Activated CD4-positive, alpha-beta T cell treated with anti-CD3 and anti-CD28 coated beads, Interleukin-10, Interleukin-2, amounts not matched to agents 100 ng/mL and 50 ng/mL, durations not matched to agents 16 hours and 8 hours (primary cell): ENCODE measurements at regions not wholly inside any gene's neighbourhood (a gene's known extent, or its start where the extent isn't known, plus 50 kb on each side); places are given as distances from the start of the nearest gene placed in this dataset.
A peak's percentile ranks its signal among the peaks of the same experiment; 100 is the strongest.
"Not testable (repeated sequence)": the region's sequence is repeated elsewhere in the genome, so short reads cannot be mapped to it uniquely, and the experiment has no call there.

Experiments used
- DNase-seq: peaks from one replicate; pipeline ENCODE4 v3.0.0-alpha.2; 2020

GRCh38 chr10:71087622-71088021 is 124.7 kb upstream of the UNC5B start:
- DNase-seq: no peak

- DNase-seq: no peak
These were observed 124.3 kb upstream of the UNC5B start for GRCh38 chr10:71088054-71088453.

GRCh38 chr10:71088578-71088977 is 123.8 kb upstream of the UNC5B start:
- not testable (repeated sequence) for DNase-seq

- no peak for DNase-seq
These were observed 123.2 kb upstream of the UNC5B start for GRCh38 chr10:71089162-71089561.

GRCh38 chr10:71090330-71090729 is 122.0 kb upstream of the UNC5B start:
- DNase-seq: no peak

- no peak for DNase-seq
These were observed 121.6 kb upstream of the UNC5B start for GRCh38 chr10:71090801-71091200.

GRCh38 chr10:71092812-71093401 is 119.5 kb upstream of the UNC5B start:
- no peak for DNase-seq

- no peak for DNase-seq
These were observed 118.8 kb upstream of the UNC5B start for GRCh38 chr10:71093531-71093930.

GRCh38 chr10:71094712-71095390 is 117.5 kb upstream of the UNC5B start:
- DNase-seq: peak; percentile 53

GRCh38 chr10:71099731-71100361 is 112.5 kb upstream of the UNC5B start:
- no peak for DNase-seq

GRCh38 chr10:71103961-71104360 is 108.4 kb upstream of the UNC5B start:
- DNase-seq: no peak

GRCh38 chr10:71106151-71106550 is 106.2 kb upstream of the UNC5B start:
- DNase-seq: not testable (repeated sequence)

- DNase-seq: not testable (repeated sequence)
These were observed 105.3 kb upstream of the UNC5B start for GRCh38 chr10:71107117-71107516.

- DNase-seq: not testable (repeated sequence)
These were observed 104.3 kb upstream of the UNC5B start for GRCh38 chr10:71108042-71108441.

GRCh38 chr10:71112138-71112785 is 100.1 kb upstream of the UNC5B start:
- DNase-seq: no peak

- DNase-seq: no peak
These were observed 95.9 kb upstream of the UNC5B start for GRCh38 chr10:71116426-71116825.

GRCh38 chr10:71117589-71117988 is 94.8 kb upstream of the UNC5B start:
- not testable (repeated sequence) for DNase-seq

- DNase-seq: no peak
These were observed 89.3 kb upstream of the UNC5B start for GRCh38 chr10:71123023-71123422.

- DNase-seq: no peak
These were observed 87.2 kb upstream of the UNC5B start for GRCh38 chr10:71124921-71125748.

GRCh38 chr10:71125749-71126107 is 86.6 kb upstream of the UNC5B start:
- DNase-seq: no peak

- no peak for DNase-seq
These were observed 85.9 kb upstream of the UNC5B start for GRCh38 chr10:71126432-71126831.

GRCh38 chr10:71127104-71127503 is 85.3 kb upstream of the UNC5B start:
- no peak for DNase-seq

- DNase-seq: no peak
These were observed 84.6 kb upstream of the UNC5B start for GRCh38 chr10:71127773-71128172.
